Erythroblast (primary cell): ENCODE measurements at regions not wholly inside any gene's neighbourhood (a gene's known extent, or its start where the extent isn't known, plus 50 kb on each side); places are given as distances from the start of the nearest gene placed in this dataset.

Experiments
- GATA1 ChIP-seq: IDR thresholded peaks from 2 replicates; pipeline ENCODE4 v1.6.1; 2011; ENCODE audit warnings: low read depth, mild to moderate bottlenecking, control low read depth, low read length, moderate library complexity
- POLR2A ChIP-seq: IDR thresholded peaks from 2 replicates; pipeline ENCODE4 v1.6.1; 2011; ENCODE audit warnings: mild to moderate bottlenecking, low read length

GRCh38 chr10:124160176-124160575 lies 66.8 kb upstream of the CHST15 start:
- no peak for TF ChIP-seq POLR2A
- TF ChIP-seq GATA1 = no peak
